ENCODE measurements at regions not wholly inside any gene's neighbourhood (a gene's known extent, or its start where the extent isn't known, plus 50 kb on each side); places are given as distances from the start of the nearest gene placed in this dataset.

DNA sequence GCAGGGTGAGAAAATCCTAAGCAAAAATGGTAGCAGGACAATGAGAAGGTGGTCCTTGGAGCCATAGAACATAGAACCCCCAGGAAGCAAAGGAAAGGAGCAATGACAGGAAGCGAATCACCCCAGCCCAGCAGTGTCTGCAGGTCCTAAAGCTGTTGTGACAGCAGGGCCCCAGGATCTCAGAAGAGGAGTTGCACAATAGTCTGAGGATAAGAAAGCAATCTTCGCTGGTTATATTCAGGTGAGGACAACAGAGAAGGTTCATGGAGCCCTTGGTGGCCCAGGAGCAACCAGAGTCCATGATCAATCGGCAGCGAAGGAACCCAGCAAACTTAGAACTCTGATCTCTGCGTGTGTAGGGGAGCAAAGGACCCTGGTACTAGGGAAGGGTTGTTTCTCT, 234.8 kb upstream of the IRX2 start (continued):
- TF ChIP-seq, protein P1, sequence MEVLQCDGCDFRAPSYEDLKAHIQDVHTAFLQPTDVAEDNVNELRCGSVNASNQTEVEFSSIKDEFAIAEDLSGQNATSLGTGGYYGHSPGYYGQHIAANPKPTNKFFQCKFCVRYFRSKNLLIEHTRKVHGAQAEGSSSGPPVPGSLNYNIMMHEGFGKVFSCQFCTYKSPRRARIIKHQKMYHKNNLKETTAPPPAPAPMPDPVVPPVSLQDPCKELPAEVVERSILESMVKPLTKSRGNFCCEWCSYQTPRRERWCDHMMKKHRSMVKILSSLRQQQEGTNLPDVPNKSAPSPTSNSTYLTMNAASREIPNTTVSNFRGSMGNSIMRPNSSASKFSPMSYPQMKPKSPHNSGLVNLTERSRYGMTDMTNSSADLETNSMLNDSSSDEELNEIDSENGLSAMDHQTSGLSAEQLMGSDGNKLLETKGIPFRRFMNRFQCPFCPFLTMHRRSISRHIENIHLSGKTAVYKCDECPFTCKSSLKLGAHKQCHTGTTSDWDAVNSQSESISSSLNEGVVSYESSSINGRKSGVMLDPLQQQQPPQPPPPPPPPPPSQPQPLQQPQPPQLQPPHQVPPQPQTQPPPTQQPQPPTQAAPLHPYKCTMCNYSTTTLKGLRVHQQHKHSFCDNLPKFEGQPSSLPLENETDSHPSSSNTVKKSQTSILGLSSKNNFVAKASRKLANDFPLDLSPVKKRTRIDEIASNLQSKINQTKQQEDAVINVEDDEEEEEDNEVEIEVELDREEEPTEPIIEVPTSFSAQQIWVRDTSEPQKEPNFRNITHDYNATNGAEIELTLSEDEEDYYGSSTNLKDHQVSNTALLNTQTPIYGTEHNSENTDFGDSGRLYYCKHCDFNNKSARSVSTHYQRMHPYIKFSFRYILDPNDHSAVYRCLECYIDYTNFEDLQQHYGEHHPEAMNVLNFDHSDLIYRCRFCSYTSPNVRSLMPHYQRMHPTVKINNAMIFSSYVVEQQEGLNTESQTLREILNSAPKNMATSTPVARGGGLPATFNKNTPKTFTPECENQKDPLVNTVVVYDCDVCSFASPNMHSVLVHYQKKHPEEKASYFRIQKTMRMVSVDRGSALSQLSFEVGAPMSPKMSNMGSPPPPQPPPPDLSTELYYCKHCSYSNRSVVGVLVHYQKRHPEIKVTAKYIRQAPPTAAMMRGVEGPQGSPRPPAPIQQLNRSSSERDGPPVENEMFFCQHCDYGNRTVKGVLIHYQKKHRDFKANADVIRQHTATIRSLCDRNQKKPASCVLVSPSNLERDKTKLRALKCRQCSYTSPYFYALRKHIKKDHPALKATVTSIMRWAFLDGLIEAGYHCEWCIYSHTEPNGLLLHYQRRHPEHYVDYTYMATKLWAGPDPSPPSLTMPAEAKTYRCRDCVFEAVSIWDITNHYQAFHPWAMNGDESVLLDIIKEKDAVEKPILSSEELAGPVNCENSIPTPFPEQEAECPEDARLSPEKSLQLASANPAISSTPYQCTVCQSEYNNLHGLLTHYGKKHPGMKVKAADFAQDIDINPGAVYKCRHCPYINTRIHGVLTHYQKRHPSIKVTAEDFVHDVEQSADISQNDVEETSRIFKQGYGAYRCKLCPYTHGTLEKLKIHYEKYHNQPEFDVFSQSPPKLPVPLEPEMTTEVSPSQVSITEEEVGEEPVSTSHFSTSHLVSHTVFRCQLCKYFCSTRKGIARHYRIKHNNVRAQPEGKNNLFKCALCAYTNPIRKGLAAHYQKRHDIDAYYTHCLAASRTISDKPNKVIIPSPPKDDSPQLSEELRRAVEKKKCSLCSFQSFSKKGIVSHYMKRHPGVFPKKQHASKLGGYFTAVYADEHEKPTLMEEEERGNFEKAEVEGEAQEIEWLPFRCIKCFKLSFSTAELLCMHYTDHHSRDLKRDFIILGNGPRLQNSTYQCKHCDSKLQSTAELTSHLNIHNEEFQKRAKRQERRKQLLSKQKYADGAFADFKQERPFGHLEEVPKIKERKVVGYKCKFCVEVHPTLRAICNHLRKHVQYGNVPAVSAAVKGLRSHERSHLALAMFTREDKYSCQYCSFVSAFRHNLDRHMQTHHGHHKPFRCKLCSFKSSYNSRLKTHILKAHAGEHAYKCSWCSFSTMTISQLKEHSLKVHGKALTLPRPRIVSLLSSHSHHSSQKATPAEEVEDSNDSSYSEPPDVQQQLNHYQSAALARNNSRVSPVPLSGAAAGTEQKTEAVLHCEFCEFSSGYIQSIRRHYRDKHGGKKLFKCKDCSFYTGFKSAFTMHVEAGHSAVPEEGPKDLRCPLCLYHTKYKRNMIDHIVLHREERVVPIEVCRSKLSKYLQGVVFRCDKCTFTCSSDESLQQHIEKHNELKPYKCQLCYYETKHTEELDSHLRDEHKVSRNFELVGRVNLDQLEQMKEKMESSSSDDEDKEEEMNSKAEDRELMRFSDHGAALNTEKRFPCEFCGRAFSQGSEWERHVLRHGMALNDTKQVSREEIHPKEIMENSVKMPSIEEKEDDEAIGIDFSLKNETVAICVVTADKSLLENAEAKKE (CRISPR knock-in tag; IDR thresholded peaks at IDR 0.05) = no peak
- TF ChIP-seq EZH2phosphoT487 (IDR thresholded peaks at IDR 0.05; ENCODE audit: unreplicated experiment) (no peak), CREB1 (CRISPR knock-in tag; IDR thresholded peaks at IDR 0.05; ENCODE audit: low read depth) (no peak), EZH2 (IDR thresholded peaks at IDR 0.05; ENCODE audit: low read depth, unreplicated experiment) (no peak), JUNB (IDR thresholded peaks at IDR 0.05; ENCODE audit: unreplicated experiment) (no peak), ZNF331 (CRISPR knock-in tag; IDR thresholded peaks at IDR 0.05; ENCODE audit: low read depth) (no peak), STAT1 (IDR thresholded peaks at IDR 0.05; ENCODE audit: unreplicated experiment) (no peak), NANOG (IDR thresholded peaks at IDR 0.05; ENCODE audit: borderline replicate concordance) (no peak)

DNA sequence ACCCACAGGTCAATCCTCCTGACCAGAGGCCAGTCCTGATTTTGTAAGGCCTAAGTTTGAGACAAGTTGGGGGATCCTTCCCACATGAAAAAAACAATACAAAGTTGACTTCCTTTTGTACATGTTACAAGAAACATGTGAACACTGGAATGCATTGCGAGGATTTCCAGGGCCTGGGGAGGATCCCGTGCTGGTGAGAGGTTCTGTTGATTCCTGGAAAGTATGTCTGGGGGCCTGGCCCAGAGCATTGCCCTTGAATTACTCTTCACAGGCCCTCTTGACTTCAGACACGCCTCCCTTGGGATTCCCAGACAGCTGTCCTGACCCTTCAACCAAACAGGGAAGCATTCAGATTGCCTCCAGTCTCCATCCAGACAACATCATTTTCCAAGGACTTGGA, 234.2 kb upstream of the IRX2 start:
- H3K36me3 Mint-ChIP-seq (ENCODE audit: low read depth) = no peaks in the 10 kb centered on the region; the same call in 2 of the 3 replicates
- H3K27ac ChIP-seq (ENCODE audit: low read depth) = no peak overlapping the region
- no peaks in the 10 kb centered on the region for H3K36me3 ChIP-seq (ENCODE audit: insufficient read depth)
- no peak for TF ChIP-seq ZNF331 (CRISPR knock-in tag; IDR thresholded peaks at IDR 0.05; ENCODE audit: low read depth)
- TF ChIP-seq, protein P2, sequence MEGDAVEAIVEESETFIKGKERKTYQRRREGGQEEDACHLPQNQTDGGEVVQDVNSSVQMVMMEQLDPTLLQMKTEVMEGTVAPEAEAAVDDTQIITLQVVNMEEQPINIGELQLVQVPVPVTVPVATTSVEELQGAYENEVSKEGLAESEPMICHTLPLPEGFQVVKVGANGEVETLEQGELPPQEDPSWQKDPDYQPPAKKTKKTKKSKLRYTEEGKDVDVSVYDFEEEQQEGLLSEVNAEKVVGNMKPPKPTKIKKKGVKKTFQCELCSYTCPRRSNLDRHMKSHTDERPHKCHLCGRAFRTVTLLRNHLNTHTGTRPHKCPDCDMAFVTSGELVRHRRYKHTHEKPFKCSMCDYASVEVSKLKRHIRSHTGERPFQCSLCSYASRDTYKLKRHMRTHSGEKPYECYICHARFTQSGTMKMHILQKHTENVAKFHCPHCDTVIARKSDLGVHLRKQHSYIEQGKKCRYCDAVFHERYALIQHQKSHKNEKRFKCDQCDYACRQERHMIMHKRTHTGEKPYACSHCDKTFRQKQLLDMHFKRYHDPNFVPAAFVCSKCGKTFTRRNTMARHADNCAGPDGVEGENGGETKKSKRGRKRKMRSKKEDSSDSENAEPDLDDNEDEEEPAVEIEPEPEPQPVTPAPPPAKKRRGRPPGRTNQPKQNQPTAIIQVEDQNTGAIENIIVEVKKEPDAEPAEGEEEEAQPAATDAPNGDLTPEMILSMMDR (conservative IDR thresholded peaks at IDR 0.05; ENCODE audit: low read depth in 2 of 2) = no peak
- no peaks in the 10 kb centered on the region for H3K4me1 ChIP-seq (ENCODE audit: insufficient read depth)
- H3F3A ChIP-seq (replicated peaks; ENCODE audit: low read depth) = no peaks in the 10 kb centered on the region
- H3K79me2 ChIP-seq (replicated peaks; ENCODE audit: insufficient read depth) = no peaks in the 10 kb centered on the region
- no peak overlapping the region for H3K4me3 Mint-ChIP-seq
- no peaks in the 10 kb centered on the region for H3K27me3 ChIP-seq (ENCODE audit: insufficient read depth)
- no peaks in the 10 kb centered on the region for H3K9me3 Mint-ChIP-seq
- H3K27ac Mint-ChIP-seq = no peak overlapping the region
- ATAC-seq = no peak
- H4K20me1 ChIP-seq (replicated peaks; ENCODE audit: insufficient read depth) = no peaks in the 10 kb centered on the region
- no peak for DNase-seq (ENCODE audit: low spot score)
- peaks cover 5% of the 10 kb centered on the region for H3K27me3 Mint-ChIP-seq (ENCODE audit: insufficient read depth, low read depth, poor library complexity)
- no peak overlapping the region for H2AFZ ChIP-seq
- H3K4me2 ChIP-seq = no peak overlapping the region
- H3K4me3 ChIP-seq = no peak overlapping the region
- H3K9me2 ChIP-seq (ENCODE audit: insufficient read depth) = peaks cover 5% of the 10 kb centered on the region; the same call in 1 of the 2 replicates
- peaks cover 6% of the 10 kb centered on the region; the same call in 2 of the 3 replicates for H3K4me1 Mint-ChIP-seq
